GM12873 (cell line): ENCODE measurements at regions not wholly inside any gene's neighbourhood (a gene's known extent, or its start where the extent isn't known, plus 50 kb on each side); places are given as distances from the start of the nearest gene placed in this dataset.

Experiments
- CTCF ChIP-seq: IDR thresholded peaks from 2 replicates; pipeline ENCODE4 v1.5.1; 2012; ENCODE audit warnings: low read depth, mild to moderate bottlenecking, moderate library complexity, low read length, control low read depth; ENCODE audit not compliant: insufficient read depth; ENCODE audit errors: missing control alignments

- no peak for TF ChIP-seq CTCF
Observed at GRCh38 chr10:130863044-130863443, 448.5 kb downstream of the TCERG1L start.

DNA sequence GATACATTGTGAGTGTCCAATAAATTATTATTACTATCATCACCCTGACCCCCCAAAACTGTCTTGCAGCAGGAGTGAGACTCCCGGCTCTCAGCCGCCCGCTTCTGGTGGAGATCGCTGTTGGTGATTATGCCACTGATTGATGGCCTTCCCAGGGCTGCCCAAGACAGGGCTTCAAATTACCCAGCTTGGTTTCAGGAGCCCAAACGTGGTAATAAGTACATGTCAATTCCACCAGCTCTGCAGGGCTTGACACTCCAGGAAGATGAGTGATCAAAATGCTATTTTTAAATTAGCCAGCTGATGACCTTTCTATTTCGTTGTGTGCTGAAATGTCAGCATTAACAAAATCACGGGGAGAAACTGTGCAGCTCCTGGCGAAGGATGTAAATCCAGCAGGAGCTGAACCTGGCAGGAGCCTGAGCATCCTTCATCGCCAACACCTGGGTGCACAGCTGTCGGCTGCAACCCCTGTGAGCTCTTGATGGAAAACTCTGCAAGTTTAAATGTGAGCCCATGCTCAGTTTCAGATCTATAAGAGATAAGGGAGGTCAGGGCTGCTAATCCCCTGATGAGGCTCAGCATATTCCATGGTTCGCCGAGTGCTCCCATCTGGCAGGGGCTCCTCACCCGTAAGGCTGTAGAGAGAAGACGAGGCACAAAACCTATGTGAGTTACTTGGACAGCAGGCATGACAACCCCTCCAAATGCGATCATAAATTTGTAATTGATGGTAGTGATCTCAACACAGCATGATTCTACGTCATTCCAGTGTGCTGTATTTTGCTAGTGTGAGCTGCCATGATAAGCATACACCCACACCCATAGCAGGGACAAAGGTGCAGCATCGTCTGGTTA is 446.3 kb downstream of the TCERG1L start:
- no peak for TF ChIP-seq CTCF

GRCh38 chr10:130866857-130867256 is 444.7 kb downstream of the TCERG1L start:
- no peak for TF ChIP-seq CTCF

GRCh38 chr10:130867446-130868194 is 443.9 kb downstream of the TCERG1L start:
- no peak for TF ChIP-seq CTCF

DNA sequence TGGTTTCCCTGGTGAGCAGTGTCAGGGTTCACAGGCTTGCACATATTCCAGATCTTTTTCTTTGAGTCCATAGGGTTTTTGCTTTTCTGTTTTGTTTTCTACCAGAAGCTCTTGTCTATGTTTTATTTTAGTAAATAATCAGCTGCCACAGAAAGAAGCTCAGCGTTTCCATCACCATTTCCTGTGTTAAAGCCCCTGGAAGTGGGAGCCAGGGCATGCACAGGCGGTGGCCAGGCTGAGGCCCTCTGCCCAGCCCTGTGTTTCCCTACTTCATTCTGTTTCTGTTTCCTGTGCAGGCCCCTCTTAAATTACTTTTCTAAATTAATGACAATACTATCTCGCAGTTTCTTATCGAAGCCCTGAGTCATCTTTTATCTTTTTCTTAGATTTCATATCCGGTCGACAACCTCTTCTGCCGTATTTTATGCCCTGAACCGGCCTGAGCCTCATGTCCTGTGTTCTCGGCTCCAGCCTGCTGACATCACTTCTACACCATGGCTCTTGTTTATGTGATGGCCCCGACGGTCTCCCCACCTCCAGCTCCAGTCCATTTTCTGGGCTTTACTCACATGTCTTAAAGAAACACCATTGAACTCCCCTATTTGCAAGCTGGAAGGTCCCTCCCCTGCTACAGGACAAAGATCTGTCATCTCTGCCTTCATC is 442.2 kb downstream of the TCERG1L start:
- no peak for TF ChIP-seq CTCF

GRCh38 chr10:130871406-130871805 is 440.1 kb downstream of the TCERG1L start:
- no peak for TF ChIP-seq CTCF

DNA sequence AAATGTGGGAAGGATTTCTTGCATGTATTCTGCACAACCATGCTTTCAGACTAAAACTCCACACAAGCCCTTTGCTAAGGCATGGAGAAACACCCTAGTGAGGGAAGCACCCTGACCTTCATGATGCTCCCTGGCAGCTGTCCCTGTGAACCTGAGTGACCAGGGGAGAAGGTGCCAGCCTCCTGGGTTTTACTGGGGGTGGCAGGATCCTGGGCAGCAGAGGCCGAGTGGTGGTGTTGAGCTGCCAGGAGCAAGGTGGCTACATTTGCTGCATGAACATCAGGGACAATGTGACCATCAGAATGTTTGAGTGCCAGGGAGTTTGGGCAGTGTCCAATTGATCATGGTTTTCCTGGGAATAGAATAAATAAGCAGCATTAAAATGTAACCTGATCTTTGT is 437.9 kb downstream of the TCERG1L start:
- TF ChIP-seq CTCF: no peak
